IPS-20b (cell line): ENCODE measurements at regions not wholly inside any gene's neighbourhood (a gene's known extent, or its start where the extent isn't known, plus 50 kb on each side); places are given as distances from the start of the nearest gene placed in this dataset.
"Not testable (repeated sequence)": the region's sequence is repeated elsewhere in the genome, so short reads cannot be mapped to it uniquely, and the experiment has no call there.

Experiments used
- H3K27ac ChIP-seq: one replicate; pipeline ENCODE4 v1.5.1; 2013; ENCODE audit warnings: low read length
- H3K27me3 ChIP-seq: 2 replicates; pipeline ENCODE4 v1.6.1; 2013; ENCODE audit warnings: mild to moderate bottlenecking, low read length, inconsistent platforms; ENCODE audit not compliant: insufficient read depth
- H3K36me3 ChIP-seq: 2 replicates; pipeline ENCODE4 v1.6.1; 2013; ENCODE audit warnings: low read depth, mild to moderate bottlenecking, inconsistent platforms, low read length, moderate library complexity; ENCODE audit not compliant: insufficient read depth
- H3K4me1 ChIP-seq: 2 replicates; pipeline ENCODE4 v1.6.1; 2013; ENCODE audit warnings: mild to moderate bottlenecking, control low read depth, inconsistent platforms, low read length, moderate library complexity; ENCODE audit not compliant: insufficient read depth
- H3K4me3 ChIP-seq: 2 replicates; pipeline ENCODE4 v1.5.1; 2013; ENCODE audit warnings: mild to moderate bottlenecking, low read length, inconsistent platforms
- H3K9ac ChIP-seq: 2 replicates; pipeline ENCODE4 v1.6.1; 2013; ENCODE audit warnings: low read depth, mild to moderate bottlenecking, inconsistent platforms, low read length, moderate library complexity
- H3K9me3 ChIP-seq: 2 replicates; pipeline ENCODE4 v1.6.1; 2013; ENCODE audit warnings: mild to moderate bottlenecking, low read depth, low read length, inconsistent platforms; ENCODE audit not compliant: insufficient read depth

- Histone ChIP-seq H3K27ac (no peak overlapping the region), H3K27me3 (no peaks in the 10 kb centered on the region), H3K9ac (no peak overlapping the region), H3K4me1 (no peaks in the 10 kb centered on the region), H3K36me3 (no peaks in the 10 kb centered on the region), H3K9me3 (no peaks in the 10 kb centered on the region), H3K4me3 (no peak overlapping the region)
Observed at GRCh38 chr1:98575955-98576354, 85.6 kb upstream of the SNX7 start.

GRCh38 chr1:98565951-98566350 is 95.6 kb upstream of the SNX7 start:
- H3K4me3 ChIP-seq, result no peak overlapping the region
- peaks cover 6% of the 10 kb centered on the region; the same call in 1 of the 2 replicates for H3K4me1 ChIP-seq
- no peak overlapping the region for H3K27ac ChIP-seq
- H3K36me3 ChIP-seq, result no peaks in the 10 kb centered on the region
- H3K9me3 ChIP-seq, result peaks cover 18% of the 10 kb centered on the region
- H3K27me3 ChIP-seq, result no peaks in the 10 kb centered on the region
- no peak overlapping the region for H3K9ac ChIP-seq

GRCh38 chr1:98559291-98559690 is 102.2 kb upstream of the SNX7 start:
- peaks cover 5% of the 10 kb centered on the region; the same call in 1 of the 2 replicates for H3K4me1 ChIP-seq
- no peaks in the 10 kb centered on the region for H3K27me3 ChIP-seq
- no peaks in the 10 kb centered on the region for H3K36me3 ChIP-seq

DNA sequence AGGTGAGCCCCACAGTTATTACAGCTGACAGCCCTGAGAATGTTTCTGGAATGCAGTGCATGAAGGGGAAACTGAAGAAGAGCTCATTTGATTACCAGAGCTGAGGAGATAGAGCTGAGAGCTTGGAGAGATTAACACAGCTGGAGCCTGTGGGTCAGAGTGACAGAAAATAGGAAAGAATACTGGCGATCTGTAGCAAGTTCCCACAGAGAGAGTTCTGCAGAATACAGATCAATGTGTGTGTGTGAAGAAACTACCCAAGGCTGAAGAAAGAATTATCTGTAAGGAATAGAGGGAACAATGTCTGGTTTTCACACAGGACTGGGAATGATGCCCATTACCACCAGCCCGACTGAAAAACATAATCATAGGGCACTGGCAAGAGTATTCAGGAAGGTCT is 103.6 kb upstream of the SNX7 start:
- no peaks in the 10 kb centered on the region for H3K27me3 ChIP-seq
- H3K9me3 ChIP-seq, result peaks cover 10% of the 10 kb centered on the region; the same call in 1 of the 2 replicates
- no peak overlapping the region for H3K9ac ChIP-seq
- no peaks in the 10 kb centered on the region for H3K36me3 ChIP-seq
- no peak overlapping the region for H3K4me3 ChIP-seq
- H3K4me1 ChIP-seq, result peaks cover 5% of the 10 kb centered on the region; the same call in 1 of the 2 replicates
- H3K27ac ChIP-seq, result no peak overlapping the region

More at GRCh38 chr1:98559291-98559690, 102.2 kb upstream of the SNX7 start:
- peaks cover 18% of the 10 kb centered on the region for H3K9me3 ChIP-seq
- no peak overlapping the region for H3K9ac ChIP-seq
- no peak overlapping the region for H3K4me3 ChIP-seq
- no peak overlapping the region for H3K27ac ChIP-seq

- H3K9me3 ChIP-seq, result no peaks in the 10 kb centered on the region
- H3K4me3 ChIP-seq, result no peak overlapping the region
- no peak overlapping the region for H3K9ac ChIP-seq
- no peaks in the 10 kb centered on the region for H3K27me3 ChIP-seq
- no peak overlapping the region for H3K27ac ChIP-seq
- peaks cover 5% of the 10 kb centered on the region; the same call in 1 of the 2 replicates for H3K4me1 ChIP-seq
- H3K36me3 ChIP-seq, result no peaks in the 10 kb centered on the region
Observed at GRCh38 chr1:98556521-98557158, 104.9 kb upstream of the SNX7 start.

GRCh38 chr1:98555814-98556213 is 105.7 kb upstream of the SNX7 start:
- Histone ChIP-seq H3K27ac (no peak overlapping the region), H3K36me3 (no peaks in the 10 kb centered on the region), H3K27me3 (no peaks in the 10 kb centered on the region), H3K4me1 (peaks cover 5% of the 10 kb centered on the region; the same call in 1 of the 2 replicates), H3K9ac (no peak overlapping the region), H3K9me3 (no peaks in the 10 kb centered on the region), H3K4me3 (no peak overlapping the region)

DNA sequence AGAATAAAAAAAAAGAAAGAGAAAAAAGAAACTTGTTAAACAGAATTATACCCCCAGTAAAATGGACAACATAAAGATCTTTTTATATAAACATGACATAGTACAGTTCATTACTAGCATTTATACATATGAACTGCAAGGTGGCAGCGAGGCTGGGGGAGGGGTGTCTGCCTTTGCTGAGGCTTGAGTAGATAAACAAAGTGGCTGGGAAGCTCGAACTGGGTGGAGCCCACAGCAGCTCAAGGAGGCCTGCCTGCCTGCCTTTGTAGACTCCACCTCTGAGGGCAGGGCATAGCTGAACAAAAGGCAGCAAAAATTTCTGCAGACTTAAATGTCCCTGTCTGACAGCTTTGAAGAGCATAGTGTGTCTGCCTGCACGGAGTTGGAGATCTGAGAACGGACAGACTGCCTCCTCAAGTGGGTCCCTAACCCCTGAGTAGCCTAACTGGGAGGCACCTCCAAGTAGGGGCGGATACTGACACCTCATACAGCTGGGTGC is 108.9 kb upstream of the SNX7 start:
- not testable (repeated sequence) for H3K27ac ChIP-seq, H3K36me3 ChIP-seq, H3K9ac ChIP-seq, H3K4me1 ChIP-seq, H3K27me3 ChIP-seq, H3K4me3 ChIP-seq, H3K9me3 ChIP-seq

DNA sequence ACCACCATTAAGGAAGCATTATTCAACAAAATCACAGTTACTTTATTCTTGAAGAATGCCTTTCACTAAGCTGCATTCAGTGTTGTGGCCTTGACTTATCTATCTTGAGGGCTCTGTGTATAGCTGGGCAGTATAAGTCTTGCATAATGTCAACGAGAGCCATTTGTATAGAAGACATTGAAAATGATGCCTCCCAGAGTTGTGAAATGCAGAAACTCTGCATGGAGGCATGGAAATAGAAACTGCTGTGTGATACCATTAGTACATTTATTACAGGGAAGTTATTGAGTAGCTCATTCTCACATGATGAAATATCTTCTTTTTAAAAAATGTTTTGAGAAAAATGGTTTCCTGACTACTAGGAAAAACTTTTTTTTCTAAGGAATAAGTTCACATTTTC is 111.4 kb upstream of the SNX7 start:
- H3K9ac ChIP-seq, result no peak overlapping the region

DNA sequence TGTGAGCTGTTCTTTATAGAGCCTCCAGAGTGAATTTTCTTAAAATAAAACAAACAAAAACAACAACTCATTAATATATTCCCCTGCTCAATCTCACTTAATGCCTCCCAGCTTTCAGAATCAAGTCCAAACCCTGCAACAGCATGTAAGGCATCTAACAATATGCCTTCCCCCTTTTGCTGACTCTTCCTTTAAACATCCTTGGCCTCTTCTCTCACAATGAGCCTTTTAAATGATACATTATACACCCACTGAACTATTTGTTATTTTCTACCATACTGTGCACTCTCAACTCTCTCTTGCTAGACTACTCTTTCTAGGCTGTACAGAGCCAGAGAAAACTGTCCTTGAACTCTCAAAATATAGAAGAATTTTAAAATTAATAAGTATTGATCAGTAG is 115.2 kb upstream of the SNX7 start:
- Histone ChIP-seq H3K36me3 (no peaks in the 10 kb centered on the region), H3K9ac (no peak overlapping the region), H3K27me3 (no peaks in the 10 kb centered on the region), H3K4me3 (no peak overlapping the region), H3K27ac (no peak overlapping the region), H3K4me1 (no peaks in the 10 kb centered on the region), H3K9me3 (no peaks in the 10 kb centered on the region)

More for the DNA sequence above, 111.4 kb upstream of the SNX7 start:
- no peak overlapping the region for H3K4me3 ChIP-seq
- H3K4me1 ChIP-seq, result no peaks in the 10 kb centered on the region; the same call in 1 of the 2 replicates
- H3K27ac ChIP-seq, result no peak overlapping the region
- no peaks in the 10 kb centered on the region for H3K27me3 ChIP-seq
- no peaks in the 10 kb centered on the region for H3K9me3 ChIP-seq
- no peaks in the 10 kb centered on the region for H3K36me3 ChIP-seq

GRCh38 chr1:98538106-98538505 is 123.4 kb upstream of the SNX7 start:
- H3K4me1 ChIP-seq, result peaks cover 2% of the 10 kb centered on the region; the same call in 1 of the 2 replicates
- no peak overlapping the region for H3K9ac ChIP-seq
- H3K27ac ChIP-seq, result no peak overlapping the region
- no peaks in the 10 kb centered on the region for H3K36me3 ChIP-seq
- no peak overlapping the region for H3K4me3 ChIP-seq
- H3K9me3 ChIP-seq, result no peaks in the 10 kb centered on the region
- H3K27me3 ChIP-seq, result no peaks in the 10 kb centered on the region

GRCh38 chr1:98523256-98523655 is 138.3 kb upstream of the SNX7 start:
- no peaks in the 10 kb centered on the region for H3K27me3 ChIP-seq
- H3K4me1 ChIP-seq, result no peaks in the 10 kb centered on the region
- no peak overlapping the region for H3K4me3 ChIP-seq
- H3K36me3 ChIP-seq, result no peaks in the 10 kb centered on the region
- H3K9me3 ChIP-seq, result peaks cover 4% of the 10 kb centered on the region; the same call in 1 of the 2 replicates
- H3K9ac ChIP-seq, result no peak overlapping the region
- no peak overlapping the region for H3K27ac ChIP-seq

DNA sequence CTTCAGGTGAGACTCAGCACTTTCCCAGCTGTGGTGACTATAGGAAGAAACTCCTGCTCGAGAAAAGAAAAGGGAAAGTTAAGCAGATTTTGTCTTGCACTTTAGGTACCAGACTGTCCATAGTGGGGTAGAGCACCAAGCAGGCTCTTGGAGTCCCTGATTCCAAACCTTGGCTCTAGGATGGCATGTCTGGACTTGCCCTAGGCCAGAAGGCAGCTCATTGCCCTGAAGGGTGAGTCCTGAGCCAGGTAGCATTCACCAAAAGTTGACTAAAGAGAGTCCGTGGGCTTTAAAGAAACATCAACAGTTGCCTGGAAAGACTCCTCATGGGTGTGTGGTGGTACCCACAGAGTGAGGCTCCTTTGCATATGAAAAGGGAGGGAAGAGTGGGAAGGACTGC is 145.2 kb upstream of the SNX7 start:
- Histone ChIP-seq H3K27ac (no peak overlapping the region), H3K4me1 (no peaks in the 10 kb centered on the region), H3K9me3 (no peaks in the 10 kb centered on the region; the same call in 1 of the 2 replicates), H3K36me3 (no peaks in the 10 kb centered on the region), H3K9ac (no peak overlapping the region), H3K4me3 (no peak overlapping the region), H3K27me3 (no peaks in the 10 kb centered on the region)
